HCT116 (cell line): ENCODE measurements at regions not wholly inside any gene's neighbourhood (a gene's known extent, or its start where the extent isn't known, plus 50 kb on each side); places are given as distances from the start of the nearest gene placed in this dataset.
"Not testable (repeated sequence)": the region's sequence is repeated elsewhere in the genome, so short reads cannot be mapped to it uniquely, and the experiment has no call there.

ENCODE experiments used
- ATAC-seq: fragments of 200-7000 bp; cut with Tn5 transposase; 2 replicates; pipeline ENCODE4 v1.9.1; 2020; ENCODE audit warnings: mild to moderate bottlenecking, moderate library complexity
- BruUV-seq: library from RNA; stranded (reverse); fragments of 400-500 nt; replicated peaks from 2 replicates; lab custom pipeline; 2021; lab: Mats Ljungman, UMichigan
- CTCF ChIA-PET: fragments of 300-600 bp; sonication (Branson Sonifier 250); formaldehyde crosslinking; loops from one replicate; lab custom pipeline; 2021; ENCODE audit warnings: antibody characterized with exemption; lab: Charles Lee
- POLR2A ChIA-PET: fragments of 300-600, 350-600 bp; sonication (Branson Sonifier 250); formaldehyde crosslinking; loops from one replicate; lab custom pipeline; 2021; ENCODE audit warnings: antibody characterized with exemption; lab: Charles Lee
- RAD21 ChIA-PET, 2 experiments: fragments of 300-600 bp; sonication (Branson Sonifier 250); formaldehyde crosslinking; loops; one replicate each; lab custom pipeline; 2023; ENCODE audit warnings: low total read pairs in 2 of 2; ENCODE audit not compliant: uncharacterized antibody in 2 of 2, unreplicated experiment in 2 of 2, low non-redundant PET in 1 of 2; lab: Charles Lee
- DNase-seq: peaks from one replicate; pipeline ENCODE4 v3.0.0-alpha.2; 2010; ENCODE audit warnings: low read depth, low spot score
- H2AFZ ChIP-seq: fragments of 200-600 bp; shearing (Covaris generic), sonication (generic); 2 replicates; pipeline ENCODE4 v1.6.1; 2017; ENCODE audit warnings: low read depth, mixed run types, mixed read lengths, antibody characterized with exemption, low read length; ENCODE audit not compliant: poor library complexity, severe bottlenecking
- H3K27ac ChIP-seq: 2 replicates; pipeline ENCODE4 v1.5.1; 2012; ENCODE audit warnings: low read depth, low read length
- H3K27me3 ChIP-seq: fragments of 200-600 bp; sonication (generic); 2 replicates; pipeline ENCODE4 v1.6.1; 2016; ENCODE audit warnings: mixed run types, low read length, mixed read lengths; ENCODE audit not compliant: insufficient read depth
- H3K36me3 ChIP-seq, 2 experiments: fragments of 200-500 bp in 1 of 2; fragments of 200-600 bp in 1 of 2; sonication (Bioruptor generic) in 1 of 2; sonication (generic) in 1 of 2; 2 replicates each; pipeline versions ENCODE4 v1.5.1 to v1.6.1; 2014 to 2016; ENCODE audit warnings: low read length in 2 of 2, inconsistent platforms in 1 of 2, mixed read lengths in 1 of 2, mixed run types in 1 of 2; ENCODE audit not compliant: insufficient read depth in 2 of 2, control insufficient read depth in 1 of 2
- H3K4me1 ChIP-seq, 2 experiments: fragments of 200-600 bp in 1 of 2; sonication (generic) in 1 of 2; 2 replicates each; pipeline versions ENCODE4 v1.5.1 to v1.6.1; 2012 to 2017; ENCODE audit warnings: low read length in 2 of 2, inconsistent platforms in 1 of 2, mild to moderate bottlenecking in 1 of 2, mixed read lengths in 1 of 2, mixed run types in 1 of 2, moderate library complexity in 1 of 2; ENCODE audit not compliant: insufficient read depth in 2 of 2, control insufficient read depth in 1 of 2
- H3K4me2 ChIP-seq: fragments of 200-600 bp; sonication (generic); 2 replicates; pipeline ENCODE4 v1.6.1; 2017; ENCODE audit warnings: mixed run types, low read length, mixed read lengths
- H3K4me3 ChIP-seq, 2 experiments: fragments of 200-600 bp in 1 of 2; sonication (generic) in 1 of 2; replicated peaks in 1 of 2; 2 replicates each; pipeline ENCODE4 v1.5.1; 2011 to 2016; ENCODE audit warnings: low read length in 2 of 2, control low read depth in 1 of 2, low read depth in 1 of 2, mild to moderate bottlenecking in 1 of 2, mixed read lengths in 1 of 2, mixed run types in 1 of 2
- H3K79me2 ChIP-seq: fragments of 200-600 bp; sonication (generic); 2 replicates; pipeline ENCODE4 v1.6.1; 2017; ENCODE audit warnings: mild to moderate bottlenecking, mixed run types, low read length, moderate library complexity, mixed read lengths; ENCODE audit not compliant: insufficient read depth
- H3K9ac ChIP-seq: fragments of 200-600 bp; sonication (generic); 2 replicates; pipeline ENCODE4 v1.6.1; 2016; ENCODE audit warnings: low read length, mixed read lengths
- H3K9me2 ChIP-seq: fragments of 200-600 bp; sonication (generic), shearing (Covaris generic); 2 replicates; pipeline ENCODE4 v1.6.1; 2017; ENCODE audit warnings: mixed run types, mild to moderate bottlenecking, moderate library complexity; ENCODE audit not compliant: insufficient read depth
- H3K9me3 ChIP-seq, 2 experiments: fragments of 200-500 bp in 1 of 2; fragments of 200-600 bp in 1 of 2; sonication (Bioruptor generic) in 1 of 2; sonication (generic) in 1 of 2; 2 replicates each; pipeline ENCODE4 v1.6.1; 2014 to 2017; ENCODE audit warnings: low read length in 2 of 2, mixed read lengths in 2 of 2, inconsistent platforms in 1 of 2, low read depth in 1 of 2, mild to moderate bottlenecking in 1 of 2, mixed run types in 1 of 2, moderate library complexity in 1 of 2; ENCODE audit not compliant: control insufficient read depth in 1 of 2, insufficient read depth in 1 of 2
- H4K20me1 ChIP-seq: fragments of 200-600 bp; sonication (generic), shearing (Covaris generic); 2 replicates; pipeline ENCODE4 v1.6.1; 2017; ENCODE audit warnings: mixed run types, mild to moderate bottlenecking, moderate library complexity; ENCODE audit not compliant: insufficient read depth
- CBX3 ChIP-seq: IDR thresholded peaks from 2 replicates; pipeline ENCODE4 v1.6.1; 2012; ENCODE audit warnings: low read depth
- EGR1 ChIP-seq: IDR thresholded peaks from 2 replicates; pipeline ENCODE4 v1.6.1; 2012; ENCODE audit warnings: low read depth
- FOSL1 ChIP-seq: IDR thresholded peaks from 2 replicates; pipeline ENCODE4 v1.6.1; 2012; ENCODE audit warnings: low read depth
- JUND ChIP-seq: IDR thresholded peaks from 2 replicates; pipeline ENCODE4 v1.6.1; 2012
- POLR2A ChIP-seq: IDR thresholded peaks from 2 replicates; pipeline ENCODE4 v1.7.0; 2011; ENCODE audit warnings: borderline replicate concordance; ENCODE audit not compliant: insufficient read depth, insufficient read length; ENCODE audit errors: extremely low read depth
- REST ChIP-seq: IDR thresholded peaks from 2 replicates; pipeline ENCODE4 v1.6.1; 2012; ENCODE audit warnings: low read depth
- SP1 ChIP-seq: IDR thresholded peaks from 2 replicates; pipeline ENCODE4 v1.6.1; 2012; ENCODE audit warnings: low read depth
- YY1 ChIP-seq: IDR thresholded peaks from 2 replicates; pipeline ENCODE4 v1.6.1; 2011; ENCODE audit warnings: low read length, low read depth, moderate library complexity, mild to moderate bottlenecking; ENCODE audit not compliant: insufficient replicate concordance; ENCODE audit errors: extremely low read depth
- ZFX ChIP-seq: fragments of 450-650 bp; IDR thresholded peaks from 2 replicates; pipeline ENCODE4 v1.6.1; 2017
- ZNF274 ChIP-seq: fragments of 200-500 bp; sonication (Bioruptor generic); IDR thresholded peaks from 2 replicates; pipeline ENCODE4 v1.6.1; 2014; ENCODE audit warnings: mild to moderate bottlenecking, low read depth, low read length, inconsistent platforms
- intact Hi-C: fragments of 100-400 bp; cut with micrococcal nuclease; formaldehyde crosslinking; loops from 2 replicates; pipeline ENCODE4 v1.10.0; 2022

GRCh38 chrX:117397844-117398243 is 718.8 kb downstream of the KLHL13 start:
- no peaks in the 10 kb centered on the region for H4K20me1 ChIP-seq
- no peak overlapping the region for H3K27ac ChIP-seq
- CTCF ChIA-PET = no interaction called here
- H3K27me3 ChIP-seq = no peaks in the 10 kb centered on the region
- H3K9me3 ChIP-seq = no peaks in the 10 kb centered on the region
- BruUV-seq = no TSS peak
- POLR2A ChIA-PET = no interaction called here
- no peak overlapping the region for H3K4me2 ChIP-seq
- no peaks in the 10 kb centered on the region for H3K9me2 ChIP-seq
- RAD21 ChIA-PET = no interaction called here
- no peaks in the 10 kb centered on the region for H3K4me1 ChIP-seq
- no peaks in the 10 kb centered on the region for H3K36me3 ChIP-seq
- H2AFZ ChIP-seq = no peak overlapping the region
- ATAC-seq (no peak), DNase-seq (no peak)
- intact Hi-C loops = no loop called here
- TF ChIP-seq ZFX (no peak), FOSL1 (no peak), YY1 (no peak), JUND (no peak), EGR1 (no peak), SP1 (no peak), REST (no peak), CBX3 (no peak), POLR2A (no peak), ZNF274 (no peak)
- no peak overlapping the region for H3K9ac ChIP-seq
- no peaks in the 10 kb centered on the region for H3K79me2 ChIP-seq
- H3K4me3 ChIP-seq = no peak overlapping the region

DNA sequence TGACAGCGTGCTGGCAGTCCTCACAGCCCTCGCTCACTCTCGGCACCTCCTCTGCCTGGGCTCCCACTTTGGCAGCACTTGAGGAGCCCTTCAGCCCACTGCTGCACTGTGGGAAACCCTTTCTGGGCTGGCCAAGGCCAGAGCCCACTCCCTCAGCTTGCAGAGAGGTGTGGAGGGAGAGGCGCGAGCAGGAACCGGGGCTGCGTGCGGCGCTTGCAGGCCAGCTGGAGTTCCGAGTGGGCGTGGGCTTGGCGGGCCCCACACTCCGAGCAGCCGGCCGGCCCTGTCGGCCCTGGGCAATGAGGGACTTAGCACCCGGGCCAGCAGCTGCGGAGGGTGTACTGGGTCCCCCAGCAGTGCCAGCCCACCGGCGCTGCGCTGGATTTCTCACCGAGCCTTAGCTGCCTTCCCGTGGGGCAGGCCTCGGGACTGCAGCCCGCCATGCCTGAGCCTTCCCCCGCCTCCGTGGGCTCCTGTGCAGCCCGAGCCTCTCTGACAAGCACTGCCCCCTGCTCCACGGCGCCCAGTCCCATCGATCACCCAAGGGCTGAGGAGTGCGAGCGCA is 722.0 kb downstream of the KLHL13 start:
- ATAC-seq, H2AFZ ChIP-seq, H3K27me3 ChIP-seq, intact Hi-C loops, H3K9ac ChIP-seq, RAD21 ChIA-PET, H3K9me2 ChIP-seq, DNase-seq, POLR2A ChIA-PET, H4K20me1 ChIP-seq, H3K9me3 ChIP-seq, H3K4me1 ChIP-seq, H3K4me3 ChIP-seq, H3K27ac ChIP-seq, H3K36me3 ChIP-seq, CTCF ChIA-PET, BruUV-seq, H3K4me2 ChIP-seq, H3K79me2 ChIP-seq: not testable (repeated sequence)

DNA sequence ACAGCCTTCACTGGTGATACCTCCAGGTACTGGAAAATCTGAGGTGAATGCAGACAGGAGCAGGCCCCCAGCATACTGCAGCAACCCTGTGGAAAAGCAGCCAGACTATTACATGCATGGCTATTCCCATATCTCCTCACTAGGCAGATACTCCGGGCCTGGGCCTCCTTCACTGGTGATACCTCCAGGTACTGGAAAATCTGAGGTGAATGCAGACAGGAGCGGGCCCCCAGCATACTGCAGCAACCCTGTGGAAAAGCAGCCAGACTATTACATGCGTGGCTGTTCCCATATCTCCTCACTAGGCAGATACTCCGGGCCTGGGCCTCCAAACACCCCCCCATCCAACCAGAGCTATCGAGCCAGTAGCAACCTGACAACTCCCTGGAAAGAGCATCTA is 724.2 kb downstream of the KLHL13 start:
- H3K79me2 ChIP-seq, H3K9ac ChIP-seq, H3K4me3 ChIP-seq, H4K20me1 ChIP-seq, H3K27me3 ChIP-seq, CTCF ChIA-PET, H2AFZ ChIP-seq, RAD21 ChIA-PET, H3K4me1 ChIP-seq, POLR2A ChIA-PET, BruUV-seq, H3K9me2 ChIP-seq, ATAC-seq, intact Hi-C loops, H3K36me3 ChIP-seq, H3K9me3 ChIP-seq, H3K4me2 ChIP-seq, DNase-seq, H3K27ac ChIP-seq: not testable (repeated sequence)
